Coronary artery (tissue), 2 donors: ENCODE measurements at regions not wholly inside any gene's neighbourhood (a gene's known extent, or its start where the extent isn't known, plus 50 kb on each side); places are given as distances from the start of the nearest gene placed in this dataset.
A peak's percentile ranks its signal among the peaks of the same experiment; 100 is the strongest.

Source experiments
- DNase-seq: peaks from one replicate; pipeline ENCODE4 v3.0.0-alpha.2; 2017; ENCODE audit warnings: low spot score
- H3K27ac ChIP-seq, 2 donors: fragments of 200-600 bp; sonication (generic); one replicate each; pipeline ENCODE4 v1.5.1; 2016 to 2019
- H3K4me3 ChIP-seq: fragments of 200-600 bp; sonication (generic); 2 replicates; pipeline ENCODE4 v1.5.1; 2016; ENCODE audit warnings: mild to moderate bottlenecking, moderate library complexity
- CTCF ChIP-seq: fragments of 200-600 bp; sonication (generic); IDR thresholded peaks from one replicate; pipeline ENCODE4 v1.5.1; 2019; ENCODE audit warnings: antibody characterized with exemption

- no peak for TF ChIP-seq CTCF
- no peak for DNase-seq
- H3K27ac ChIP-seq, result peak overlapping the region; percentile 90 to 99
- H3K4me3 ChIP-seq, result peak overlapping the region; percentile 12
Observed at GRCh38 chr1:201715801-201716741, 112.9 kb upstream of the IPO9 start.

- Histone ChIP-seq H3K4me3 (no peak overlapping the region), H3K27ac (peak overlapping the region; percentile 90 to 99)
- TF ChIP-seq CTCF, result no peak
- DNase-seq, result no peak
Observed at GRCh38 chr1:201716742-201717135, 112.2 kb upstream of the IPO9 start.

- Histone ChIP-seq H3K27ac (peak overlapping the region in 1 of 2 donors; percentile 99), H3K4me3 (no peak overlapping the region)
- no peak for DNase-seq
- no peak for TF ChIP-seq CTCF
Observed at GRCh38 chr1:201717286-201717685, 111.7 kb upstream of the IPO9 start.

- DNase-seq, result no peak
- Histone ChIP-seq H3K27ac (peak overlapping the region in 1 of 2 donors; percentile 99), H3K4me3 (no peak overlapping the region)
- TF ChIP-seq CTCF, result no peak
Observed at GRCh38 chr1:201718346-201719202, 110.4 kb upstream of the IPO9 start.

GRCh38 chr1:201719812-201720521, 109.0 kb upstream of the IPO9 start:
- no peak for TF ChIP-seq CTCF
- H3K4me3 ChIP-seq, result no peak overlapping the region
- no peak for DNase-seq
- H3K27ac ChIP-seq, result peak overlapping the region; percentile 52 to 99

- H3K4me3 ChIP-seq, result no peak overlapping the region
- no peak for DNase-seq
- H3K27ac ChIP-seq, result peak overlapping the region; percentile 48 to 99
- TF ChIP-seq CTCF, result no peak
Observed at GRCh38 chr1:201720522-201720844, 108.5 kb upstream of the IPO9 start.
